ENCODE measurements at regions not wholly inside any gene's neighbourhood (a gene's known extent, or its start where the extent isn't known, plus 50 kb on each side); places are given as distances from the start of the nearest gene placed in this dataset.

DNA sequence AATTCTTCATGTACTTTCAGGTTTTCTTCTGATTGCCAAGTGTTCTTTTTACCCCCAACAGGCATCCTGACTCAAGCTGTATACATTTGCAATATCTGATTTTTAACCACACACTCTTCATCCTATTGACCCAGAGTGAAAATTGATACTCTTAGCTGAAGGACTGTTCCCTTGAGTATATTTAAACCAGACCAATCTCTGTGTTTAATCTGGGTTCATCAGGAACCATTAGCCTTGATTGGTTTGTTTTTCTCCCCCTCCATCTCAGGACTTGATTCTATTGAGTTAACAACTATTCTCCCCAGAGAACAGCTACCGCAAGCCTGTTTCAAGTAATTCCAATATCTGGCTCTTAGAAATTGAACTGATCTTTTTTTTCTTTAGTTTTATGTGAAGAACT, 222.3 kb upstream of the NOVA1 start:
- TF ChIP-seq, protein P1, sequence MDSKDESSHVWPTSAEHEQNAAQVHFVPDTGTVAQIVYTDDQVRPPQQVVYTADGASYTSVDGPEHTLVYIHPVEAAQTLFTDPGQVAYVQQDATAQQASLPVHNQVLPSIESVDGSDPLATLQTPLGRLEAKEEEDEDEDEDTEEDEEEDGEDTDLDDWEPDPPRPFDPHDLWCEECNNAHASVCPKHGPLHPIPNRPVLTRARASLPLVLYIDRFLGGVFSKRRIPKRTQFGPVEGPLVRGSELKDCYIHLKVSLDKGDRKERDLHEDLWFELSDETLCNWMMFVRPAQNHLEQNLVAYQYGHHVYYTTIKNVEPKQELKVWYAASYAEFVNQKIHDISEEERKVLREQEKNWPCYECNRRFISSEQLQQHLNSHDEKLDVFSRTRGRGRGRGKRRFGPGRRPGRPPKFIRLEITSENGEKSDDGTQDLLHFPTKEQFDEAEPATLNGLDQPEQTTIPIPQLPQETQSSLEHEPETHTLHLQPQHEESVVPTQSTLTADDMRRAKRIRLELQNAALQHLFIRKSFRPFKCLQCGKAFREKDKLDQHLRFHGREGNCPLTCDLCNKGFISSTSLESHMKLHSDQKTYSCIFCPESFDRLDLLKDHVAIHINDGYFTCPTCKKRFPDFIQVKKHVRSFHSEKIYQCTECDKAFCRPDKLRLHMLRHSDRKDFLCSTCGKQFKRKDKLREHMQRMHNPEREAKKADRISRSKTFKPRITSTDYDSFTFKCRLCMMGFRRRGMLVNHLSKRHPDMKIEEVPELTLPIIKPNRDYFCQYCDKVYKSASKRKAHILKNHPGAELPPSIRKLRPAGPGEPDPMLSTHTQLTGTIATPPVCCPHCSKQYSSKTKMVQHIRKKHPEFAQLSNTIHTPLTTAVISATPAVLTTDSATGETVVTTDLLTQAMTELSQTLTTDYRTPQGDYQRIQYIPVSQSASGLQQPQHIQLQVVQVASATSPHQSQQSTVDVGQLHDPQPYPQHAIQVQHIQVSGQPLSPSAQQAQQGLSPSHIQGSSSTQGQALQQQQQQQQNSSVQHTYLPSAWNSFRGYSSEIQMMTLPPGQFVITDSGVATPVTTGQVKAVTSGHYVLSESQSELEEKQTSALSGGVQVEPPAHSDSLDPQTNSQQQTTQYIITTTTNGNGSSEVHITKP (tag by site-specific recombination; IDR thresholded peaks at IDR 0.05): no peak
- no peak for TF ChIP-seq ZNF529 (tag by site-specific recombination; IDR thresholded peaks at IDR 0.05; ENCODE audit: insufficient replicate concordance)
- TF ChIP-seq, protein P2, sequence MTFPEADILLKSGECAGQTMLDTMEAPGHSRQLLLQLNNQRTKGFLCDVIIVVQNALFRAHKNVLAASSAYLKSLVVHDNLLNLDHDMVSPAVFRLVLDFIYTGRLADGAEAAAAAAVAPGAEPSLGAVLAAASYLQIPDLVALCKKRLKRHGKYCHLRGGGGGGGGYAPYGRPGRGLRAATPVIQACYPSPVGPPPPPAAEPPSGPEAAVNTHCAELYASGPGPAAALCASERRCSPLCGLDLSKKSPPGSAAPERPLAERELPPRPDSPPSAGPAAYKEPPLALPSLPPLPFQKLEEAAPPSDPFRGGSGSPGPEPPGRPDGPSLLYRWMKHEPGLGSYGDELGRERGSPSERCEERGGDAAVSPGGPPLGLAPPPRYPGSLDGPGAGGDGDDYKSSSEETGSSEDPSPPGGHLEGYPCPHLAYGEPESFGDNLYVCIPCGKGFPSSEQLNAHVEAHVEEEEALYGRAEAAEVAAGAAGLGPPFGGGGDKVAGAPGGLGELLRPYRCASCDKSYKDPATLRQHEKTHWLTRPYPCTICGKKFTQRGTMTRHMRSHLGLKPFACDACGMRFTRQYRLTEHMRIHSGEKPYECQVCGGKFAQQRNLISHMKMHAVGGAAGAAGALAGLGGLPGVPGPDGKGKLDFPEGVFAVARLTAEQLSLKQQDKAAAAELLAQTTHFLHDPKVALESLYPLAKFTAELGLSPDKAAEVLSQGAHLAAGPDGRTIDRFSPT (tag by site-specific recombination; IDR thresholded peaks at IDR 0.05): no peak
- no peak for TF ChIP-seq ZNF221 (tag by site-specific recombination; IDR thresholded peaks at IDR 0.05; ENCODE audit: borderline replicate concordance)
- TF ChIP-seq, protein P3, sequence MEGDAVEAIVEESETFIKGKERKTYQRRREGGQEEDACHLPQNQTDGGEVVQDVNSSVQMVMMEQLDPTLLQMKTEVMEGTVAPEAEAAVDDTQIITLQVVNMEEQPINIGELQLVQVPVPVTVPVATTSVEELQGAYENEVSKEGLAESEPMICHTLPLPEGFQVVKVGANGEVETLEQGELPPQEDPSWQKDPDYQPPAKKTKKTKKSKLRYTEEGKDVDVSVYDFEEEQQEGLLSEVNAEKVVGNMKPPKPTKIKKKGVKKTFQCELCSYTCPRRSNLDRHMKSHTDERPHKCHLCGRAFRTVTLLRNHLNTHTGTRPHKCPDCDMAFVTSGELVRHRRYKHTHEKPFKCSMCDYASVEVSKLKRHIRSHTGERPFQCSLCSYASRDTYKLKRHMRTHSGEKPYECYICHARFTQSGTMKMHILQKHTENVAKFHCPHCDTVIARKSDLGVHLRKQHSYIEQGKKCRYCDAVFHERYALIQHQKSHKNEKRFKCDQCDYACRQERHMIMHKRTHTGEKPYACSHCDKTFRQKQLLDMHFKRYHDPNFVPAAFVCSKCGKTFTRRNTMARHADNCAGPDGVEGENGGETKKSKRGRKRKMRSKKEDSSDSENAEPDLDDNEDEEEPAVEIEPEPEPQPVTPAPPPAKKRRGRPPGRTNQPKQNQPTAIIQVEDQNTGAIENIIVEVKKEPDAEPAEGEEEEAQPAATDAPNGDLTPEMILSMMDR (tag by site-specific recombination; IDR thresholded peaks at IDR 0.05): no peak

Measured in HEK293 (cell line).